ENCODE measurements at regions not wholly inside any gene's neighbourhood (a gene's known extent, or its start where the extent isn't known, plus 50 kb on each side); places are given as distances from the start of the nearest gene placed in this dataset.

GRCh38 chr7:98565103-98565502 lies 52.0 kb upstream of the NPTX2 start:
- peaks cover 39% of the 10 kb centered on the region for H3K4me1 ChIP-seq (ENCODE audit: control insufficient read depth, insufficient read depth, low read length)
- no peak overlapping the region for H3K4me2 ChIP-seq (ENCODE audit: low read length)
- peaks cover 4% of the 10 kb centered on the region for H3K9me3 ChIP-seq (replicated peaks; ENCODE audit: low read length)
- H3K27me3 ChIP-seq (ENCODE audit: control insufficient read depth, insufficient read depth, low read length): no peaks in the 10 kb centered on the region
- H3K4me3 ChIP-seq (ENCODE audit: low read length): no peak overlapping the region
- H3K9ac ChIP-seq (ENCODE audit: low read depth, low read length): no peak overlapping the region
- H3K36me3 ChIP-seq (ENCODE audit: insufficient read depth, low read length): no peaks in the 10 kb centered on the region

GRCh38 chr7:98562871-98563495 lies 54.1 kb upstream of the NPTX2 start:
- Histone ChIP-seq H3K9ac (ENCODE audit: low read depth, low read length) (no peak overlapping the region), H3K4me3 (ENCODE audit: low read length) (no peak overlapping the region), H3K4me1 (ENCODE audit: control insufficient read depth, insufficient read depth, low read length) (peaks cover 23% of the 10 kb centered on the region), H3K27me3 (ENCODE audit: control insufficient read depth, insufficient read depth, low read length) (no peaks in the 10 kb centered on the region), H3K9me3 (replicated peaks; ENCODE audit: low read length) (peaks cover 4% of the 10 kb centered on the region), H3K4me2 (ENCODE audit: low read length) (no peak overlapping the region), H3K36me3 (ENCODE audit: insufficient read depth, low read length) (no peaks in the 10 kb centered on the region)

- no peak overlapping the region for H3K4me2 ChIP-seq (ENCODE audit: low read length)
- no peaks in the 10 kb centered on the region for H3K36me3 ChIP-seq (ENCODE audit: insufficient read depth, low read length)
- H3K9ac ChIP-seq (ENCODE audit: low read depth, low read length): no peak overlapping the region
- peaks cover 4% of the 10 kb centered on the region for H3K9me3 ChIP-seq (replicated peaks; ENCODE audit: low read length)
- no peak overlapping the region for H3K4me3 ChIP-seq (ENCODE audit: low read length)
- H3K4me1 ChIP-seq (ENCODE audit: control insufficient read depth, insufficient read depth, low read length): peaks cover 18% of the 10 kb centered on the region
- H3K27me3 ChIP-seq (ENCODE audit: control insufficient read depth, insufficient read depth, low read length): no peaks in the 10 kb centered on the region
Measured at GRCh38 chr7:98562381-98562823, 54.7 kb upstream of the NPTX2 start.

- peaks cover 4% of the 10 kb centered on the region for H3K9me3 ChIP-seq (replicated peaks; ENCODE audit: low read length)
- H3K27me3 ChIP-seq (ENCODE audit: control insufficient read depth, insufficient read depth, low read length): no peaks in the 10 kb centered on the region
- H3K4me1 ChIP-seq (ENCODE audit: control insufficient read depth, insufficient read depth, low read length): peaks cover 4% of the 10 kb centered on the region
- no peaks in the 10 kb centered on the region for H3K36me3 ChIP-seq (ENCODE audit: insufficient read depth, low read length)
- no peak overlapping the region for H3K4me3 ChIP-seq (ENCODE audit: low read length)
- no peak overlapping the region for H3K9ac ChIP-seq (ENCODE audit: low read depth, low read length)
- H3K4me2 ChIP-seq (ENCODE audit: low read length): no peak overlapping the region
Measured at GRCh38 chr7:98559958-98560357, 57.1 kb upstream of the NPTX2 start.

GRCh38 chr7:98559219-98559618 lies 57.9 kb upstream of the NPTX2 start:
- peaks cover 4% of the 10 kb centered on the region for H3K4me1 ChIP-seq (ENCODE audit: control insufficient read depth, insufficient read depth, low read length)
- no peak overlapping the region for H3K4me3 ChIP-seq (ENCODE audit: low read length)
- H3K36me3 ChIP-seq (ENCODE audit: insufficient read depth, low read length): no peaks in the 10 kb centered on the region
- H3K9ac ChIP-seq (ENCODE audit: low read depth, low read length): no peak overlapping the region
- H3K27me3 ChIP-seq (ENCODE audit: control insufficient read depth, insufficient read depth, low read length): no peaks in the 10 kb centered on the region
- no peak overlapping the region for H3K4me2 ChIP-seq (ENCODE audit: low read length)
- peaks cover 4% of the 10 kb centered on the region for H3K9me3 ChIP-seq (replicated peaks; ENCODE audit: low read length)

- H3K4me2 ChIP-seq (ENCODE audit: low read length): no peak overlapping the region
- H3K9me3 ChIP-seq (replicated peaks; ENCODE audit: low read length): peaks cover 4% of the 10 kb centered on the region
- peaks cover 4% of the 10 kb centered on the region for H3K4me1 ChIP-seq (ENCODE audit: control insufficient read depth, insufficient read depth, low read length)
- H3K4me3 ChIP-seq (ENCODE audit: low read length): no peak overlapping the region
- H3K27me3 ChIP-seq (ENCODE audit: control insufficient read depth, insufficient read depth, low read length): no peaks in the 10 kb centered on the region
- H3K9ac ChIP-seq (ENCODE audit: low read depth, low read length): no peak overlapping the region
- H3K36me3 ChIP-seq (ENCODE audit: insufficient read depth, low read length): no peaks in the 10 kb centered on the region
Measured at GRCh38 chr7:98557538-98558031, 59.5 kb upstream of the NPTX2 start.

- no peaks in the 10 kb centered on the region for H3K9me3 ChIP-seq (replicated peaks; ENCODE audit: low read length)
- no peak overlapping the region for H3K9ac ChIP-seq (ENCODE audit: low read depth, low read length)
- no peak overlapping the region for H3K4me2 ChIP-seq (ENCODE audit: low read length)
- no peak overlapping the region for H3K4me3 ChIP-seq (ENCODE audit: low read length)
- no peaks in the 10 kb centered on the region for H3K27me3 ChIP-seq (ENCODE audit: control insufficient read depth, insufficient read depth, low read length)
- H3K36me3 ChIP-seq (ENCODE audit: insufficient read depth, low read length): no peaks in the 10 kb centered on the region
- peaks cover 4% of the 10 kb centered on the region for H3K4me1 ChIP-seq (ENCODE audit: control insufficient read depth, insufficient read depth, low read length)
Measured at GRCh38 chr7:98556288-98556687, 60.8 kb upstream of the NPTX2 start.

GRCh38 chr7:98555403-98555802 lies 61.7 kb upstream of the NPTX2 start:
- H3K27me3 ChIP-seq (ENCODE audit: control insufficient read depth, insufficient read depth, low read length): no peaks in the 10 kb centered on the region
- H3K36me3 ChIP-seq (ENCODE audit: insufficient read depth, low read length): no peaks in the 10 kb centered on the region
- H3K4me1 ChIP-seq (ENCODE audit: control insufficient read depth, insufficient read depth, low read length): peaks cover 4% of the 10 kb centered on the region
- no peak overlapping the region for H3K9ac ChIP-seq (ENCODE audit: low read depth, low read length)
- H3K4me2 ChIP-seq (ENCODE audit: low read length): no peak overlapping the region
- no peak overlapping the region for H3K4me3 ChIP-seq (ENCODE audit: low read length)
- no peaks in the 10 kb centered on the region for H3K9me3 ChIP-seq (replicated peaks; ENCODE audit: low read length)

GRCh38 chr7:98553666-98554065 lies 63.4 kb upstream of the NPTX2 start:
- no peaks in the 10 kb centered on the region for H3K36me3 ChIP-seq (ENCODE audit: insufficient read depth, low read length)
- peak overlapping the region; percentile 20 for H3K4me2 ChIP-seq (ENCODE audit: low read length)
- no peaks in the 10 kb centered on the region for H3K27me3 ChIP-seq (ENCODE audit: control insufficient read depth, insufficient read depth, low read length)
- no peak overlapping the region for H3K4me3 ChIP-seq (ENCODE audit: low read length)
- H3K9ac ChIP-seq (ENCODE audit: low read depth, low read length): no peak overlapping the region
- no peaks in the 10 kb centered on the region for H3K4me1 ChIP-seq (ENCODE audit: control insufficient read depth, insufficient read depth, low read length)
- H3K9me3 ChIP-seq (replicated peaks; ENCODE audit: low read length): no peaks in the 10 kb centered on the region

GRCh38 chr7:98551611-98552273 lies 65.3 kb upstream of the NPTX2 start:
- no peaks in the 10 kb centered on the region for H3K9me3 ChIP-seq (replicated peaks; ENCODE audit: low read length)
- H3K27me3 ChIP-seq (ENCODE audit: control insufficient read depth, insufficient read depth, low read length): no peaks in the 10 kb centered on the region
- H3K4me3 ChIP-seq (ENCODE audit: low read length): no peak overlapping the region
- H3K9ac ChIP-seq (ENCODE audit: low read depth, low read length): no peak overlapping the region
- H3K36me3 ChIP-seq (ENCODE audit: insufficient read depth, low read length): no peaks in the 10 kb centered on the region
- no peak overlapping the region for H3K4me2 ChIP-seq (ENCODE audit: low read length)
- no peaks in the 10 kb centered on the region for H3K4me1 ChIP-seq (ENCODE audit: control insufficient read depth, insufficient read depth, low read length)

- Histone ChIP-seq H3K9me3 (replicated peaks; ENCODE audit: low read length) (no peaks in the 10 kb centered on the region), H3K4me2 (ENCODE audit: low read length) (no peak overlapping the region), H3K4me3 (ENCODE audit: low read length) (no peak overlapping the region), H3K9ac (ENCODE audit: low read depth, low read length) (no peak overlapping the region), H3K36me3 (ENCODE audit: insufficient read depth, low read length) (no peaks in the 10 kb centered on the region), H3K4me1 (ENCODE audit: control insufficient read depth, insufficient read depth, low read length) (no peaks in the 10 kb centered on the region), H3K27me3 (ENCODE audit: control insufficient read depth, insufficient read depth, low read length) (no peaks in the 10 kb centered on the region)
Measured at GRCh38 chr7:98548971-98549370, 68.1 kb upstream of the NPTX2 start.

GRCh38 chr7:98548370-98548769 lies 68.7 kb upstream of the NPTX2 start:
- H3K27me3 ChIP-seq (ENCODE audit: control insufficient read depth, insufficient read depth, low read length): no peaks in the 10 kb centered on the region
- H3K4me2 ChIP-seq (ENCODE audit: low read length): no peak overlapping the region
- no peak overlapping the region for H3K9ac ChIP-seq (ENCODE audit: low read depth, low read length)
- no peaks in the 10 kb centered on the region for H3K36me3 ChIP-seq (ENCODE audit: insufficient read depth, low read length)
- H3K4me1 ChIP-seq (ENCODE audit: control insufficient read depth, insufficient read depth, low read length): no peaks in the 10 kb centered on the region
- H3K9me3 ChIP-seq (replicated peaks; ENCODE audit: low read length): no peaks in the 10 kb centered on the region
- H3K4me3 ChIP-seq (ENCODE audit: low read length): no peak overlapping the region
